ENCODE measurements at regions not wholly inside any gene's neighbourhood (a gene's known extent, or its start where the extent isn't known, plus 50 kb on each side); places are given as distances from the start of the nearest gene placed in this dataset.

- TF ChIP-seq CTCF (IDR thresholded peaks at IDR 0.05) = no peak
- TF ChIP-seq POLR2A (IDR thresholded peaks at IDR 0.05) = no peak
Measured at GRCh38 chr10:128660726-128661125, 534.5 kb upstream of the MKI67 start.

Data from lower leg skin (tissue), 3 donors.